ENCODE measurements at regions not wholly inside any gene's neighbourhood (a gene's known extent, or its start where the extent isn't known, plus 50 kb on each side); places are given as distances from the start of the nearest gene placed in this dataset.

- no peaks in the 10 kb centered on the region for H3K27me3 ChIP-seq
- H3K27ac ChIP-seq = no peak overlapping the region
- no peaks in the 10 kb centered on the region for H3K4me1 ChIP-seq (replicated peaks in 1 of 2)
- 75 to 83% (median 79%) methylated on average over 3 of the region's 3 CpGs for WGBS, 4 donors
- H3K4me3 ChIP-seq = no peak overlapping the region
- TF ChIP-seq, protein P1, sequence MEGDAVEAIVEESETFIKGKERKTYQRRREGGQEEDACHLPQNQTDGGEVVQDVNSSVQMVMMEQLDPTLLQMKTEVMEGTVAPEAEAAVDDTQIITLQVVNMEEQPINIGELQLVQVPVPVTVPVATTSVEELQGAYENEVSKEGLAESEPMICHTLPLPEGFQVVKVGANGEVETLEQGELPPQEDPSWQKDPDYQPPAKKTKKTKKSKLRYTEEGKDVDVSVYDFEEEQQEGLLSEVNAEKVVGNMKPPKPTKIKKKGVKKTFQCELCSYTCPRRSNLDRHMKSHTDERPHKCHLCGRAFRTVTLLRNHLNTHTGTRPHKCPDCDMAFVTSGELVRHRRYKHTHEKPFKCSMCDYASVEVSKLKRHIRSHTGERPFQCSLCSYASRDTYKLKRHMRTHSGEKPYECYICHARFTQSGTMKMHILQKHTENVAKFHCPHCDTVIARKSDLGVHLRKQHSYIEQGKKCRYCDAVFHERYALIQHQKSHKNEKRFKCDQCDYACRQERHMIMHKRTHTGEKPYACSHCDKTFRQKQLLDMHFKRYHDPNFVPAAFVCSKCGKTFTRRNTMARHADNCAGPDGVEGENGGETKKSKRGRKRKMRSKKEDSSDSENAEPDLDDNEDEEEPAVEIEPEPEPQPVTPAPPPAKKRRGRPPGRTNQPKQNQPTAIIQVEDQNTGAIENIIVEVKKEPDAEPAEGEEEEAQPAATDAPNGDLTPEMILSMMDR (IDR thresholded peaks at IDR 0.05) = no peak
- no peak for TF ChIP-seq POLR2A (IDR thresholded peaks at IDR 0.05)
- no peaks in the 10 kb centered on the region for H3K9me3 ChIP-seq (replicated peaks in 1 of 3)
- no peaks in the 10 kb centered on the region for H3K36me3 ChIP-seq (replicated peaks in 1 of 2)
- intact Hi-C loops (cut with DNase I) = no loop called here
- no peak for DNase-seq
Observed at GRCh38 chr4:13942977-13943376, 315.5 kb upstream of the BOD1L1 start.

DNA sequence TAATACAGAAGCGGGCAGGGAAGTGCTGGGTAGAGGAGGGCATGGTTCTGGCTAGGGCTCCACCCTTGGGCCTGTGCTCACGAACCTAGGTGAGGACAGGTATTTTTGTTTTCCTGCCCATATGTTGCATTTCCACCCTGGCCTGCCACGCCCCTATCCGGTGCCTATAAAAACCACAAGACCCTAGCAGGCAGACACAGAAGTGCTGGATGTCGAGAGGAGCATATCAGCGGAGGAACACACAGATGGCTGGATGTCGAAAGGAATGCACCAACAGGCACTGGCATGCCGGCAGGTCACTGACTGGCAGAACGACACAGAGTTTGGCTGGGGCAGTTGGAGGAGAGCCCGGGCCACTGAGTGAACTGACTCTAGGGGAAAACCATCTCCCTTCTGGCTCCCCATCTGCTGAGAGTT, 316.6 kb upstream of the BOD1L1 start:
- no peak for DNase-seq
- Histone ChIP-seq H3K27me3 (no peaks in the 10 kb centered on the region), H3K4me1 (replicated peaks in 1 of 2) (no peaks in the 10 kb centered on the region), H3K4me3 (no peak overlapping the region), H3K36me3 (replicated peaks in 1 of 2) (no peaks in the 10 kb centered on the region), H3K9me3 (replicated peaks in 1 of 3) (no peaks in the 10 kb centered on the region), H3K27ac (no peak overlapping the region)
- TF ChIP-seq, protein P1 (IDR thresholded peaks at IDR 0.05) = no peak
- no peak for TF ChIP-seq POLR2A (IDR thresholded peaks at IDR 0.05)
- intact Hi-C loops (cut with DNase I) = no loop called here
- WGBS, 4 donors = 86 to 92% (median 91%) methylated on average over 10 of the region's 10 CpGs

DNA sequence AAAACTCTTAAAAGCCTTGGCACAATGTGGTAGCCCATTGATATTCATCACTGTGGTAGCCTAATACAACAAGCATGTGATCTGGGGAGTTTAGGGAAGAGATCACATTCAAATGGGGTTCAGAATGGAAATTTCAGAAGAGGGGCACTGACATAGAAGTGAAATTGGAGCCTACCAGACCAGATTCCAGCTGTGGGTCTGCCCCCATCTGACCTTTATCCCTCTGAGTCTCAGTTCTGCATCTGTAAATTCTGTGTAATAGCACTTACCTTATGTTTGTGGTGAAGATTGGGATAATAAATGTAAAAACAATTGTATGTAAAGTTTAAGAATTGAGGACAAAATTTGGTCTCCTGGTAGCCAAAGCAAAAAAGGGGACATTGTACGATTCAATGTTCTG, 320.4 kb upstream of the BOD1L1 start:
- 89 to 100% (median 92%) methylated on average over 1 of the region's 1 CpG for WGBS, 4 donors
- Histone ChIP-seq H3K9me3 (replicated peaks in 1 of 3) (no peaks in the 10 kb centered on the region), H3K27me3 (no peaks in the 10 kb centered on the region), H3K36me3 (replicated peaks in 1 of 2) (no peaks in the 10 kb centered on the region), H3K27ac (no peak overlapping the region), H3K4me3 (no peak overlapping the region), H3K4me1 (replicated peaks in 1 of 2) (no peaks in the 10 kb centered on the region)
- intact Hi-C loops (cut with DNase I) = no loop called here
- TF ChIP-seq, protein P1 (IDR thresholded peaks at IDR 0.05) = no peak
- TF ChIP-seq POLR2A (IDR thresholded peaks at IDR 0.05) = no peak
- DNase-seq = no peak

DNA sequence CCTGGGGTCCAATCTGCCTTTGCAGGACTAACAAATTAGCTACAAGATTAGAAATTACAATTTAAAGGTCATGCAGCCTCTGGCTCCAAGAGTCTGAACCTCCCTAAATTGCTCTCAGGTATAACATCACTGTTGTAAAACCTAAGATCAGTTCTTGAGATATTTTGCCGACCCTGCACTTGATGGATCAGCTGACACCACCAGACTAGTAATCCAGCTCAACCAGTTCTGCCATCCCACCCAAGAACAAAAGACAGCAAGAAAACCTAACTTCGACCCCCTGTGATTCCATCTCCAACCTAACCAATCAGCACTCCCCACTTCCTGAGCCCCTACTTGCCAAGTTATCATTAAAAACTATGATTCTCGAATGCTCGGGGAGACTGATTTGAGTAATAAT, 323.0 kb upstream of the BOD1L1 start:
- Histone ChIP-seq H3K36me3 (replicated peaks in 1 of 2) (no peaks in the 10 kb centered on the region), H3K9me3 (replicated peaks in 1 of 3) (no peaks in the 10 kb centered on the region), H3K27me3 (no peaks in the 10 kb centered on the region), H3K4me1 (replicated peaks in 1 of 2) (no peaks in the 10 kb centered on the region), H3K27ac (no peak overlapping the region), H3K4me3 (no peak overlapping the region)
- intact Hi-C loops (cut with DNase I) = no loop called here
- no peak for TF ChIP-seq POLR2A (IDR thresholded peaks at IDR 0.05)
- TF ChIP-seq, protein P1 (IDR thresholded peaks at IDR 0.05) = no peak
- no peak for DNase-seq
- 81 to 92% (median 82%) methylated on average over 4 of the region's 4 CpGs for WGBS, 4 donors

All from adrenal gland (tissue), 9 donors.